Ovary (tissue), 7 donors: ENCODE measurements at regions not wholly inside any gene's neighbourhood (a gene's known extent, or its start where the extent isn't known, plus 50 kb on each side); places are given as distances from the start of the nearest gene placed in this dataset.

Experiments used
- DNase-seq, 5 donors: peaks; one replicate each; pipeline ENCODE4 v3.0.0-alpha.2; 2019 to 2020
- H3K27ac ChIP-seq, 2 donors: fragments of 200-600 bp; one replicate each; pipeline versions ENCODE4 v1.5.1 to v1.8.0; 2019 to 2022
- H3K27me3 ChIP-seq: fragments of 200-600 bp; one replicate; pipeline ENCODE4 v1.8.0; 2022
- H3K36me3 ChIP-seq: fragments of 200-600 bp; sonication (generic); one replicate; pipeline ENCODE4 v1.5.1; 2019
- H3K4me1 ChIP-seq: one replicate; pipeline ENCODE4 v1.8.1; 2013; ENCODE audit warnings: mild to moderate bottlenecking, moderate library complexity; ENCODE audit not compliant: insufficient read depth
- H3K4me3 ChIP-seq: fragments of 200-600 bp; sonication (generic); one replicate; pipeline ENCODE4 v1.5.1; 2017
- H3K9me3 ChIP-seq, 2 donors: fragments of 200-600 bp in 1 of 2; sonication (generic) in 1 of 2; one replicate each; pipeline versions ENCODE4 v1.5.1 to v1.8.1; 2013 to 2019; ENCODE audit warnings: mild to moderate bottlenecking in 1 of 2, moderate library complexity in 1 of 2
- CTCF ChIP-seq, 3 donors: fragments of 450-650 bp in 2 of 3; fragments of 200-600 bp in 1 of 3; IDR thresholded peaks; one replicate each; pipeline versions ENCODE4 v1.5.1 to v1.8.0; 2016 to 2022; ENCODE audit warnings: antibody characterized with exemption in 3 of 3, mild to moderate bottlenecking in 1 of 3
- EP300 ChIP-seq: sonication (generic); formaldehyde crosslinking; IDR thresholded peaks from one replicate; pipeline ENCODE4 v1.6.1; 2017; ENCODE audit warnings: antibody characterized with exemption
- POLR2A ChIP-seq: fragments of 450-650 bp; IDR thresholded peaks from one replicate; pipeline ENCODE4 v1.6.1; 2017; ENCODE audit warnings: antibody characterized with exemption, mild to moderate bottlenecking, moderate library complexity
- WGBS, 3 donors: extraction: QIAGEN DNeasy Blood & Tissue Kit in 1 of 3; methylation state at CpG; one replicate each; pipeline versions ENCODE4 v1.1.5 to v1.1.7; 2013 to 2017; 5-methylcytosine and 5-hydroxymethylcytosine counted together
- intact Hi-C, 4 donors: fragments of 100-400 bp; cut with DNase I; formaldehyde crosslinking; loops; one replicate each; pipeline versions ENCODE4 v1.11.0 to v1.15.1; 2022 to 2023
- donor health status: DM: no; HTN: no; CAD: no; lungs with moderate emphysema.
- donor health status: DM: no; HTN: no; CAD: no.
- donor health status: Bipolar disorder and iron deficiency.
- donor health status: DM: no; HTN: no; CAD: no.
- donor health status: DM: yes; HTN: yes; CAD: no.

DNA sequence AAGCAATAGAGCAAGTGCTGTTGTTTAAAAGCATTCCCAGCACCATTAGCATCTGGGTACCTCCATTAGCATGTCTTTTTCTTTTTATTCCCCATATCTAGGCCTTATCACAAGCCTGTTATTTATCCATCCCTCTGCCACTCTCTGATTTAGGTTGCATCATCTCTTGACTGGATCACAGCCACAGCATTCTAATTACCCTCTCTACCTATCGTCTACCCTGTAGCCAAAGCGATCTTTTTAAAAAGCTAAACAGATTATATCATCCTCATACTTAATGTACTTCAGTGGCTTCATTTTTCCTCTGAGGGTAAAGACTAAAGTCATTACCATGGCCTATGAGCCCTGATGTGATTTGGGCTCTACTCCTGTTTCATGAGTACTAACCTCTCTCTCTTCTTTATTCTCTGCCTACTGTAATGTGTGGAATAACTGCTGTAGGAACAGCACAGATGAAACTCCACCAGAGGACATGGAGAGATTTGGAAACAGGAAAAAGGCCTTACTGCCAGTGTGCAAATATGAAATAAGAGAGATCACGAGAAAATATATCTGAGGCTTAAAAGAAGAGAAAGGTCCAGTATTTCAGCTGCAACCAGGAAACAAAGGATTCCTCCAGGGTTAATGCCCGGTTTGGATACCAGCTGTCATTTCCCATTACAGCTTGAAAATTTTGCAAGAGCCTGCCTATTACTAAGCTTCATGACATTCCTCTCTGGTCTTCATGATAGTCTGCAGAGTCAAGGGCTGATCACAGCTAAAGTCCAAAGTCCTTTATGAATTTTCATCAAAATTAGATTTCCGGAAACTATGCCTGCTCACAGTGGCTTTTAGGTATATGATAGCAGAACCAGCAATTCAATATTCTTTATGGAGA lies 422.5 kb upstream of the PDE3A start:
- no peaks in the 10 kb centered on the region for H3K4me1 ChIP-seq
- intact Hi-C loops: no loop called here
- no peak overlapping the region for H3K4me3 ChIP-seq
- H3K36me3 ChIP-seq: no peaks in the 10 kb centered on the region
- no peak for DNase-seq
- TF ChIP-seq EP300: no peak
- no peak for TF ChIP-seq POLR2A
- TF ChIP-seq CTCF (IDR thresholded peaks at IDR 0.05): no peak
- no peaks in the 10 kb centered on the region for H3K27me3 ChIP-seq
- WGBS, 3 donors: 71 to 89% (median 86%) methylated on average over 5 of the region's 5 CpGs
- H3K9me3 ChIP-seq: no peaks in the 10 kb centered on the region
- H3K27ac ChIP-seq: no peak overlapping the region

DNA sequence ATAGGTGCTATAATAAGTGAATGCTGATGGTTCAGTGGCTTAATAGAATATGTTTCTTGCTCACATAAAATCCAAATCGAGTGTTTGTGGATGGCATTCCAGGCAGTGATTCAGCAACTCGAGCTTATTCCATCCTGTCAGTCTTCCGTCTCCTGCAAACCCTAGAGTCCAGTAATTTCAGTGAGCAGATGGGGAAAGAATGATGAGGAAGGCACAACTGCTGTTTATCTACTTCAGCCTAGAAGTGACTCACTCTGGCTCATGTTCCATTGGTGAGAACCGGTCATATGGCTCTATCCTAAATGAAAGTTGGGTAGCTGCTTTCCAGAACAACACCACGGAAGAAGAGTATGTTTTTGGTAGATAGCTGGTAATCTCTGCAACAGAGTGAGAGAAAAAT lies 421.8 kb upstream of the PDE3A start:
- Histone ChIP-seq H3K27ac (no peak overlapping the region), H3K4me1 (no peaks in the 10 kb centered on the region), H3K36me3 (no peaks in the 10 kb centered on the region), H3K27me3 (no peaks in the 10 kb centered on the region), H3K4me3 (no peak overlapping the region), H3K9me3 (no peaks in the 10 kb centered on the region)
- TF ChIP-seq EP300 (no peak), POLR2A (no peak), CTCF (IDR thresholded peaks at IDR 0.05) (no peak)
- intact Hi-C loops: no loop called here
- DNase-seq: no peak
- WGBS, 3 donors: 81 to 85% (median 82%) methylated on average over 5 of the region's 5 CpGs

DNA sequence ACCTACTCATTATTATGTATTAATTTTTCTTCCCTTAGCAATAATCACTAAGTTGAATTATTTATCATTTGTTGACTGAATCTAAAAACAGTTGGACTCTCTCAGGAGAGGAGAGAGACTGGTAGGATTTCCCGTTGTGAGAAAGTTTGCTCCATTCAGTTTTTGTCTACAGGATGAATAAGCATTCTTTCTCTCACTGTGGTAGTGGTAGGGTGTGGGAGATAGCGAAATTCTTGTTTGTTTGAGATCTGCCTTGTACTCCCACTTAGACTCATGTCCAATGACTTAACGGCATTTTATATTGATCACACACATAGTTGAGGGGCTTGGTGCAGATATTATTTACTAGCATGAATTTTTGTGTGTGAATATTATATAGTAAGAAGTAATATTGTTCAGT lies 421.0 kb upstream of the PDE3A start:
- DNase-seq: no peak
- WGBS, 3 donors: 68 to 74% (median 68%) methylated on average over 3 of the region's 3 CpGs
- intact Hi-C loops: no loop called here
- H3K27me3 ChIP-seq: no peaks in the 10 kb centered on the region
- no peak overlapping the region for H3K4me3 ChIP-seq
- H3K4me1 ChIP-seq: no peaks in the 10 kb centered on the region
- H3K36me3 ChIP-seq: no peaks in the 10 kb centered on the region
- TF ChIP-seq POLR2A (no peak), EP300 (no peak), CTCF (IDR thresholded peaks at IDR 0.05) (no peak)
- H3K27ac ChIP-seq: no peak overlapping the region
- H3K9me3 ChIP-seq: no peaks in the 10 kb centered on the region

DNA sequence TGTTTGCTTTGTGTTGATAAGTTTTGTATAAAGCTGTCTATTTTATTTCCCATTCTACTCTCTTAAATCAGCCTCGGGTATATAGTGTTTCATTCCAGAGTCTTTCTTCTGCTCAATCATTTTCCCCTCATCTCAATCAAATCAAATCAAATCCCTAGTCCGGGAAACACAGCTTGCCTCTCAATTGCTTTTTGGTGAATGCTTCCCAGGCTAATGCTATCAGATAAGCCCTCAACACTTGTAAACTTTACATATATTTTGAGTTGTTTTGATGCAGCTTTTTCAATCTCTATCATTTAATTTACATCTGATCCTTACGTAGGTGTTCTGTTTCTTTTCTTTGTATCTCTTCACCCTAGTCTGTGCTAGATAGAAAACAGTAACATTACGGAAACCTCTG lies 416.7 kb upstream of the PDE3A start:
- H3K9me3 ChIP-seq: no peaks in the 10 kb centered on the region
- H3K36me3 ChIP-seq: no peaks in the 10 kb centered on the region
- TF ChIP-seq EP300 (no peak), CTCF (IDR thresholded peaks at IDR 0.05) (no peak), POLR2A (no peak)
- no peak overlapping the region for H3K4me3 ChIP-seq
- peaks cover 3% of the 10 kb centered on the region for H3K4me1 ChIP-seq
- DNase-seq: no peak
- intact Hi-C loops: no loop called here
- H3K27ac ChIP-seq: no peak overlapping the region
- H3K27me3 ChIP-seq: no peaks in the 10 kb centered on the region
- WGBS, 3 donors: 55 to 80% (median 62%) methylated on average over 4 of the region's 4 CpGs
